ENCODE measurements at regions not wholly inside any gene's neighbourhood (a gene's known extent, or its start where the extent isn't known, plus 50 kb on each side); places are given as distances from the start of the nearest gene placed in this dataset.

DNA sequence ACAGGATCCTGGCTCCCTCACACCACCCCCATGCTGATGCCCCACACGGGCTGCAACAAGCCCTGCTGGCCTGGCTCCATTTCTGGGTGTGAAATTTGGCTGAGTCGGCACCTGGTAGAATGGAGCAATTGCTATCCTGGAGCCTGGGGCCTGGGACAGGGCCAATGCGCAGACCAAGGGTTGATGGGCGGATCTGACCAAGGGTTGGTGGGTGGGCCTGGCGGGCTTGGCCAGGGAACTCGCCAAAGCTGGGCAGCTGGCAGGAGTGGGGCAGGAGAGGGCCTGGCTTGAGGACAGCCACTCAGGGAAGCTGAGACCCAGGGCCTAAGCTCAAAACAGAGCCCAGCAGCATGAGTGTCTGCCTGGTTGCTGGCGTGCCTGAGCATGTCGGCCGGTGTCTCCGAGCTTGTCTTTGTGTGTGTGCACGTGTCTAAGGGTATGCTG is 70.9 kb upstream of the POU3F1 start:
- DNase-seq (ENCODE audit: low read depth in 2 of 2) = no peak

DNA sequence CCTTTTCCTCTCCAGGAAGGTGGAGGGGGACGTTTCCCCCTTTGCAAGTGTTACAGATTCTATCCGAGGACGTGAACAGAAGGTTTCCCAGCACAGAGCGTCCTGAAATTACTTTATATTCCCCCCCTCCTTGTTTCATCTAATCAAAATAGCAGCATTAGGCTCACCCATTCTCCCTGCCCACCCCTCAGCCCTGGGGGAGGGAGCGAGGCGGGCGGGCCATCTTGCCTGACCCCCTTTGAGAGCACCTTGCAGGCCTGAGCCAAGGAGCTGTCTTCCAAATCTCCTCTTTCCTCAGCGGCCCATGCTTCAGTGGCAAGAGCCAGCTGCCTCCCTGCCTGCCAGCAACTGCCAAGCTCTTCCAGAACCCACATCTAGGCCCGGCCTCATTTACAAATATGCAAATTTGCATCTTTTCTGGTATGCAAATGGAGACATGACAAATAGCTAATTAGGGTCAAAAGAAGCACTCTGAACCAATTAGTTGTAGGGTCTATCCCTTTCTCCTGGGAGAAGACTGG is 69.1 kb upstream of the POU3F1 start:
- no peak for DNase-seq (ENCODE audit: low read depth in 2 of 2)

DNA sequence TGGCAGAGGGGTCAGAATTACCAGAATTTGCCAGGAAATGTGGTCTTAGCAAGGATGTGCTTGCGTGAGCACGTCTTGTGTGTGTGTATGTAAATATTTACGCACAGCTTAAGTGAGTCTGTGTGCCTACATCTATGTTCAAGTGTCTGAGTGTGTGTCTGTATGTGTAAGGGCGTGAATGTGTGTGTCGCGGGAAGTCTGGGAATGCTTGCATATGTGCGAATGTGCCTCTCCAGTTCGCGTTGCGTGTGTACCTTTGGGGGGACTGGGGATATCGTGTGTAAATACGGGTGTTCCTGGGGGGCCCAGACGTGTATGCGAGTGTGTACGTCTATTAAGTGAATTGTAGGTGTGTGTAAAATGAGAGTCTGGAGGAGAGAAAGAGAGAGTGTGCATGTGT is 68.6 kb upstream of the POU3F1 start:
- no peak for DNase-seq (ENCODE audit: low read depth in 2 of 2)

DNA sequence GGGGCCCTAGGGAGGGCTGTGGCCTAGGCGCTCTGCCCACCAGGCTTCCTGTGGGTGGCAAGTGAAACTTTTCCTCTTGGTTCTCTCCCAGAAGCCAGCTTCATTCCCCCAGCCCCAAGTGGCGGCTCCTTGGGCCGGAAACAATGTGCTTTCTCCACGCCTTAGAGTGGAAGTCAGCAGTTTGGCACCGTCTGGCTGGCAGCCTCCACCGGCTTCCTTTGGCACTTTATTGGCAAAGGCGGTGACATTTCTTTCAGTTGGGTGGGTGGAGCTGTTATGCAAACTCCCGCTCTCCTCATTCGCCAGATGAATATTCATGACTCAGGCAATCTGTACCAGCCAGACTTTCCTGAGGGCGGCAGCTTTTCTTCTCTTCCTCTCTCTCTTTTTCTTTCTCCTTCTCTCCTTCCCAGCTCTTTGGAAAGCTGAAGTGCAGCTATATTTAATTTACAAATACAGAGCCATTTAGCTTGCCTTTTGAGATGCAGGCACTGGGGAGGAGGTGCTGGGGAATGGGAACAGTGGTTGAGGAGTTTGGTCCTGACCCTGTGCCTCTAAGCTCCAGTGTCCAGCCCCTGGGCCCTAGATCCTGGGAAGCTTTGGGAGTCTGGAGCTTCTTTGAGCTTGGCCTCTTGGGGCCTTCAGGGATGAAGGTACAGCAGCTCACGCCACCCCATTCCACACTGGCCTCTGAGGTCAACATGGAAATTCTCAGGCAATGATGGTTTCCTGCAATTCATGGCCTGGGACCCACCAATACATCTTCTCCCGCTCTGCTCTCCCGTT is 67.8 kb upstream of the POU3F1 start:
- no peak for DNase-seq (ENCODE audit: low read depth in 2 of 2)

DNA sequence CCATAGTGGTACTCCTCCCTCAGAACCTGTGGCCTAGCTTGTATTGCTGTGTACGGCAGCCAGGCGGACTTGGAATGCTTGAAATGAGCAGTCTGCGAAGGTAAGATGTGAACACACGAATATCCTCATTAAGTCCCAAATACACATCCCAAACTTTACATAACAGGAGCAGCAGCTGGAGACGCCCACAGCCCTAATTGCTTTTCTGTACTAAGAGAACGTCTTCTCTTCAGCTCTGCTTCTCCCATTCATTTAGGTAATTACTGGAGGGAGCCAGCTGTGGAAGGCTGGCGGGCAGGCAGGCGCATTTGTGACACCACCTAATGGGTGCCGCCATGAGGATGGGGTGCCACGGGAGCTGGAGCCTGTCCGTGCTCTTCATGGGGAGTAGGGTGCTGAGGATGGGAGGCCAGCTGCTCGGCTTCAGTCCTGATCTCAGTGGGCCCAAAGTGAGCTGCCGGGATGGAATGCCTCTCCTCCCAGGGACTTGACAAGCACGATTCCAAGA is 66.6 kb upstream of the POU3F1 start:
- DNase-seq (ENCODE audit: low read depth in 2 of 2) = no peak

DNA sequence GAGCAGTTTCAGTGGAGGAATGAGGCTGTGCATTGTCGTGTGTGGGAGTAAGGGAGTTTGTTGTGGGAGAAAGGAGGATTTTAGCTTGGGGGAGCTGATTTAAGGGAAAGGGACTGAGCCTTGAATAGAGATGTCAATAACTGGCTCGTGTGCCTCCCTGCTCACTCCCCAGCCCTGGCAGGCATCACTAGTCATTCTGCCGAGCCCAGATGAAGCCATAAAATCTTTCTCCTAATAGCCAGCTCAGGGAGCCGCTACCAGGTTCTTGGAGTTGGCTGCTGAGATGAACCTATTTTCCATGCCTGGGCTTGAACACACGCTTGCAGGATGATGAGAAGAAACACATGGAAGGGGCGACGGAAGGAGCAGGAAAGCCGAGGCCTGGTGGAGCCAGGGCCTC is 65.0 kb upstream of the POU3F1 start:
- DNase-seq (ENCODE audit: low read depth in 2 of 2) = no peak

DNA sequence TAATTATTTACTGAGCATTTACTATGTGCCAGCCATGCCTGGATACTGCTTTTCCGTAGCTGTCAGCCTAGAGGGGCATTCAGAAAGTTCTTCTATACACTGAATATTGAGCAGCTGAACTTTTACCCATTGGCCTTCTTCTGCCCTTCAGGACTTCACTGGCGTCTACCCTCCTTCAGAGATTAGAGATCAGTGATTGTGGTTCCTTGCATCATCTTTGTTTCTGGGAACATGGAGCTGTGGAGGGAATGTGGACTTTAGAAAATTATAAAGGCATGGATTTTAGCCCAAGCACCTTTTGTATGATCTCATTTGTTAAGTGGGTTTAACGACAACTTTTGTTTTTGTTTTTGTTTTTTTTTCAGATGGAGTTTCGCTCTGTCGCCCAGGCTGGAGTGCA is 58.7 kb upstream of the POU3F1 start:
- no peak for DNase-seq (ENCODE audit: low read depth in 2 of 2)

DNA sequence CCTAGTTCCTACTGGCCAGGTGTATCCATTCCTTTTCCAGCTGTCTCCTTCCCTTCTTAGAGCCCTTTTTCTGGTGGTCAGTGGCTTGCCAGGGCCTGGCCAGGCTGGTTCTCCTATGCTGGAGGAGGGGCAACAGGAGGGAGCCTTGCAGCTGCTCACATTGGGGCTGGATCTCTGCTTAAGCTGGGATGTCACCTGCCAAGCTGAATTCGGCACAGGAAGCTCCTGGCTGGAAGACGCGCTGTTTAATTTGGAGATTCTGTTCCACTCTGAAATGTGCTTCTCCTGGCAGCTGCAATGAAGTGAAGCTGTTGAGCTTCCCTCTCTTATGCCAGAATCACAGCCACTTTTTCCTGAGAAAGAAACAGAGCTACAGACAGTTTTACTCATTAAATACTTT is 56.0 kb upstream of the POU3F1 start:
- no peak for DNase-seq (ENCODE audit: low read depth in 2 of 2)

DNA sequence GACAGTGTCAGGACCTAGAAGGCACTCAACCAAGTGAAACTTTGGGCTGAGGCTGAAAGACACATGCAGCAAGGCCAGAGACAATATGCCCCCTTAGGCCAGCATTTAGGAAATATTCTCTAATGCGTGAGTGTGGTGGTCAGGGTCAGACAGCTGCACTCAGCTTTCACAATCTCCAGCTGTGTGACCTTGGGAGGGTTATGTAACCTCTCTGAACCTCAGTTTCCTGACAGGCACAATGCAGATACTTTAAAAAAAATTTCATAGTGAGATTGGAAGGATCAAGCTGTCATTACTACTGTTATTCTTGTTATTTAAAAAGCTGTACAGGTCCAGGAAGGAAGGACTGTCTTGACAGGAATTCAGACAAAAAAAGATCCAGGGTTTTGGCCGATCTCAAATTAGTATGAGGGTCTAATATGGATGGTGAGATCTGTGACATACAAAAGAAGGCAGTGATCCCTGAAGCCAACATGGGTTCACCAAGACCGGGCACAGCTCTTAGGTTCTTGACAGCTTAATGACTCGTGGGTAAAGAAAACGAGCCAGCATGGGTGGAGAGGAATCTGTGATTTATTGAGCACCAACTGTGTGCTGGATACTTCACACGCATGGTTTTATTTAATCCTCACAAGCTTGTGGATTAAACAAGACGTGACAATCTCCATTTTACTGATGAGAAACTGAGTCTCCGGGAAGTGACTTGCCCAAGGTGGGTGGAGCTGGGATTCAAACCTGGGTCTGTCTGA is 54.6 kb upstream of the POU3F1 start:
- no peak for DNase-seq (ENCODE audit: low read depth in 2 of 2)

DNA sequence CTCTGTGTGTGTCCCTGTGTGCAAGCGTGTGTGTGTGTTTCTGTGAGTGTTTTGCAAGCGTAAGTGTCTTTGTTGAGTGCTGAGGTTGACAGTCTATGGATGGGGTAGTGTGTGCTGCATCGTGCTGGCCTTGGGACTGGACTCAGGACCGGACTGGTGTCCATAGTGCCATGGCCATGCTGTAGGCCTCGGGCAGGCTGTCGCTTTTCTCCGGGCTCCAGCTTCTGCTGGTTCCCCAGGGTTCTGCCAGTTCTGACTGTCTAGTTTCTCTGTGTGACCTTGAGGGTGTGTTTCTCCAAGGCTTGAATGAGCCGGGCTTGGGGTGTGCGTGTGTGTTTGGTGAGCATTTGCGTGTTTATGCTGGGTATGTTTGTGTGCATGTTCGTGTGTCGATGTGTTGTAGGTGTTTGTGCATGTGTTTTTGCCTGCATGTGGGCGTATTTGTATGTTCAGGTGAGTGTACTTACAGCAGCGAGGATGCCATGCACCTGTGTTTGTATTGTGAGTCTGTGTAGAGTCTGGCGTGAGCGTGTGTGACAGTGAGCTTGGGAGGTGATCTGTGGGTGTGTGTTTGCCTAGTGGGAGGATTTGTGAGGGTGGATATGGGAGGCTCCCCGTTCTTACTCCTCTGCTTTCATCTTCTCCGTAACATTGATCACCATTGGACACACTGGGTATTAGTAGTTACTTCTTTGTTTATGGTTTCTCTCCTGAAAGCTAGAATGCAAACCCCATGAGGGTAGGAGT is 51.7 kb upstream of the POU3F1 start:
- no peak for DNase-seq (ENCODE audit: low read depth in 2 of 2)

DNA sequence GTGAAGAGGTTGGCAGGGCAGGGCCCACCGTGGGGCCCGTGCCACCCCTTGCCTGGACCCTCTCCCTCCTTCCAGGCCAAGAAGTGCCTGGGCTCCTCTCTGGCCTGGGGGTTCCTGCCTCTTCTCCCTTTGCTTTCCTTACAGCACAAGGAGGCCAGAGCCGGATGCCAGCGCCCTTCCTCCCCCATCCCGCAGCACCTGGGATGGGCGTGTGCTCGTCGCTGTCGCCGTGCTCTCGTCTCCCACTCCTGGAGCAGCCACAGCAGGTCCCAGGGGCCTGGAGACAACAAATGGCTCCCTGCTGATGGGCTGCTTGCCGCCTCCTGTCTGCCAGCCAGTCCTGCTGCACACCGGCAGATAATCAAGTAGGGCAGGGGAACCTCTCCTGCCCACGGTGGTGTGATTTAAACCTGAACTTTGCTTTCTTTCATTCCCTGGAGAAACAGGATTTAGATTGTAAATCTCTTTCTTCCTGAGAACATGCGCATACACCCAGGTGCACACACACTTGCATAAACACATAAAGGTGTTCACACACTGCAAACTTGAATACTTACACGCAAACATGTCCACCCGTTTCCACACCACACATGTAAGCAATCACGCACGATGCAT is 50.8 kb upstream of the POU3F1 start:
- DNase-seq (ENCODE audit: low read depth in 2 of 2) = no peak
